SK-N-SH treated with all-trans-retinoic acid at 6 μM for 48 hours (cell line): ENCODE measurements at regions not wholly inside any gene's neighbourhood (a gene's known extent, or its start where the extent isn't known, plus 50 kb on each side); places are given as distances from the start of the nearest gene placed in this dataset.

Experiments used
- RARB ChIP-seq: fragments of 250-450 bp; sonication (Bioruptor Pico); IDR thresholded peaks from 2 replicates; pipeline ENCODE4 v1.8.0; 2021; ENCODE audit warnings: mild to moderate bottlenecking, moderate library complexity
- TSHZ2 ChIP-seq: fragments of 250-450 bp; sonication (Bioruptor Pico); IDR thresholded peaks from 2 replicates; pipeline ENCODE4 v1.5.0; 2020; ENCODE audit warnings: mild to moderate bottlenecking, moderate library complexity

DNA sequence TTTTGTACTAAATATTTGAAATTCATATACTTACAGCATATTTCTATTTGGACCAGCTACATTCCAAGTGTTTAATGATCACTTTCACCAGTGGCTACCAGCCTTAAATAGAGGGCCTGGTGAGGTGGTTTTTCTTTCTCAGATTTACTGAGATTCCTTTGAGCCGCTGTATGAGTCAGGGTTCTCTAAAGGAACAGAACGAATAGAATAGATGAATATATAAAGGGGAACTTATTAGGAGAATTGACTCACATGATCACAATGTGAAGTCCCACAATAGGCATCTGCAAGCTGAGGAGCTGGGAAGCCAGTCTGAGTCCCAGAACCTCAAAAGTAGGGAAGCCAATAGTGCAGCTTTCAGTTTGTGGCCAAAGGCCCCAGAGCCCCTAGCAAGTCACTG lies 146.2 kb upstream of the TLL1 start:
- no peak for TF ChIP-seq TSHZ2 (CRISPR knock-in tag)
- TF ChIP-seq RARB (CRISPR knock-in tag) = no peak
